ENCODE measurements at regions not wholly inside any gene's neighbourhood (a gene's known extent, or its start where the extent isn't known, plus 50 kb on each side); places are given as distances from the start of the nearest gene placed in this dataset.

GRCh38 chr6:19477563-19477962, 359.6 kb upstream of the ID4 start:
- H3K4me1 ChIP-seq (ENCODE audit: control insufficient read depth in 1 of 2, insufficient read depth in 2 of 2, low read length in 2 of 2): no peaks in the 10 kb centered on the region
- H3K4me3 ChIP-seq (ENCODE audit: low read depth in 1 of 2, low read length in 2 of 2): no peak overlapping the region
- no peak overlapping the region for H3K27ac ChIP-seq (ENCODE audit: low read depth, low read length)
- H3K9ac ChIP-seq (ENCODE audit: low read depth in 1 of 2, low read length in 2 of 2): no peak overlapping the region
- H3K36me3 ChIP-seq (ENCODE audit: control insufficient read depth in 1 of 2, insufficient read depth in 2 of 2, low read length in 2 of 2): no peaks in the 10 kb centered on the region
- no peaks in the 10 kb centered on the region for H3K9me3 ChIP-seq (ENCODE audit: control insufficient read depth in 1 of 2, low read length in 2 of 2)
- H3K27me3 ChIP-seq (ENCODE audit: control insufficient read depth in 1 of 2, insufficient read depth in 2 of 2, low read length in 2 of 2): no peaks in the 10 kb centered on the region

GRCh38 chr6:19478273-19478672, 358.9 kb upstream of the ID4 start:
- Histone ChIP-seq H3K4me1 (ENCODE audit: control insufficient read depth in 1 of 2, insufficient read depth in 2 of 2, low read length in 2 of 2) (no peaks in the 10 kb centered on the region), H3K9me3 (ENCODE audit: control insufficient read depth in 1 of 2, low read length in 2 of 2) (no peaks in the 10 kb centered on the region), H3K36me3 (ENCODE audit: control insufficient read depth in 1 of 2, insufficient read depth in 2 of 2, low read length in 2 of 2) (no peaks in the 10 kb centered on the region), H3K27me3 (ENCODE audit: control insufficient read depth in 1 of 2, insufficient read depth in 2 of 2, low read length in 2 of 2) (no peaks in the 10 kb centered on the region), H3K4me3 (ENCODE audit: low read depth in 1 of 2, low read length in 2 of 2) (no peak overlapping the region), H3K9ac (ENCODE audit: low read depth in 1 of 2, low read length in 2 of 2) (no peak overlapping the region), H3K27ac (ENCODE audit: low read depth, low read length) (no peak overlapping the region)

- Histone ChIP-seq H3K4me1 (ENCODE audit: control insufficient read depth in 1 of 2, insufficient read depth in 2 of 2, low read length in 2 of 2) (no peaks in the 10 kb centered on the region), H3K9ac (ENCODE audit: low read depth in 1 of 2, low read length in 2 of 2) (no peak overlapping the region), H3K9me3 (ENCODE audit: control insufficient read depth in 1 of 2, low read length in 2 of 2) (no peaks in the 10 kb centered on the region), H3K36me3 (ENCODE audit: control insufficient read depth in 1 of 2, insufficient read depth in 2 of 2, low read length in 2 of 2) (no peaks in the 10 kb centered on the region), H3K4me3 (ENCODE audit: low read depth in 1 of 2, low read length in 2 of 2) (no peak overlapping the region), H3K27ac (ENCODE audit: low read depth, low read length) (no peak overlapping the region), H3K27me3 (ENCODE audit: control insufficient read depth in 1 of 2, insufficient read depth in 2 of 2, low read length in 2 of 2) (no peaks in the 10 kb centered on the region)
Measured at GRCh38 chr6:19478992-19479391, 358.2 kb upstream of the ID4 start.

- H3K36me3 ChIP-seq (ENCODE audit: control insufficient read depth in 1 of 2, insufficient read depth in 2 of 2, low read length in 2 of 2): no peaks in the 10 kb centered on the region
- H3K4me1 ChIP-seq (ENCODE audit: control insufficient read depth in 1 of 2, insufficient read depth in 2 of 2, low read length in 2 of 2): no peaks in the 10 kb centered on the region
- no peak overlapping the region for H3K27ac ChIP-seq (ENCODE audit: low read depth, low read length)
- no peaks in the 10 kb centered on the region for H3K27me3 ChIP-seq (ENCODE audit: control insufficient read depth in 1 of 2, insufficient read depth in 2 of 2, low read length in 2 of 2)
- H3K4me3 ChIP-seq (ENCODE audit: low read depth in 1 of 2, low read length in 2 of 2): no peak overlapping the region
- H3K9me3 ChIP-seq (ENCODE audit: control insufficient read depth in 1 of 2, low read length in 2 of 2): no peaks in the 10 kb centered on the region
- H3K9ac ChIP-seq (ENCODE audit: low read depth in 1 of 2, low read length in 2 of 2): no peak overlapping the region
Measured at GRCh38 chr6:19479551-19479950, 357.6 kb upstream of the ID4 start.

- H3K9ac ChIP-seq (ENCODE audit: low read depth in 1 of 2, low read length in 2 of 2): no peak overlapping the region
- H3K27me3 ChIP-seq (ENCODE audit: control insufficient read depth in 1 of 2, insufficient read depth in 2 of 2, low read length in 2 of 2): no peaks in the 10 kb centered on the region
- H3K4me3 ChIP-seq (ENCODE audit: low read depth in 1 of 2, low read length in 2 of 2): no peak overlapping the region
- no peaks in the 10 kb centered on the region for H3K4me1 ChIP-seq (ENCODE audit: control insufficient read depth in 1 of 2, insufficient read depth in 2 of 2, low read length in 2 of 2)
- no peaks in the 10 kb centered on the region for H3K36me3 ChIP-seq (ENCODE audit: control insufficient read depth in 1 of 2, insufficient read depth in 2 of 2, low read length in 2 of 2)
- no peaks in the 10 kb centered on the region for H3K9me3 ChIP-seq (ENCODE audit: control insufficient read depth in 1 of 2, low read length in 2 of 2)
- no peak overlapping the region for H3K27ac ChIP-seq (ENCODE audit: low read depth, low read length)
Measured at GRCh38 chr6:19492636-19493405, 344.3 kb upstream of the ID4 start.

GRCh38 chr6:19501737-19502245, 335.4 kb upstream of the ID4 start:
- no peaks in the 10 kb centered on the region for H3K27me3 ChIP-seq (ENCODE audit: control insufficient read depth in 1 of 2, insufficient read depth in 2 of 2, low read length in 2 of 2)
- H3K9ac ChIP-seq (ENCODE audit: low read depth in 1 of 2, low read length in 2 of 2): no peak overlapping the region
- no peak overlapping the region for H3K27ac ChIP-seq (ENCODE audit: low read depth, low read length)
- peaks cover 2 to 11% of the 10 kb centered on the region in 2 donors for H3K9me3 ChIP-seq (ENCODE audit: control insufficient read depth in 1 of 2, low read length in 2 of 2)
- H3K4me1 ChIP-seq (ENCODE audit: control insufficient read depth in 1 of 2, insufficient read depth in 2 of 2, low read length in 2 of 2): no peaks in the 10 kb centered on the region
- H3K4me3 ChIP-seq (ENCODE audit: low read depth in 1 of 2, low read length in 2 of 2): no peak overlapping the region
- H3K36me3 ChIP-seq (ENCODE audit: control insufficient read depth in 1 of 2, insufficient read depth in 2 of 2, low read length in 2 of 2): no peaks in the 10 kb centered on the region

- no peak overlapping the region for H3K9ac ChIP-seq (ENCODE audit: low read depth in 1 of 2, low read length in 2 of 2)
- H3K36me3 ChIP-seq (ENCODE audit: control insufficient read depth in 1 of 2, insufficient read depth in 2 of 2, low read length in 2 of 2): no peaks in the 10 kb centered on the region
- H3K27ac ChIP-seq (ENCODE audit: low read depth, low read length): no peak overlapping the region
- H3K9me3 ChIP-seq (ENCODE audit: control insufficient read depth in 1 of 2, low read length in 2 of 2): peaks cover 2 to 11% of the 10 kb centered on the region in 2 donors
- H3K4me3 ChIP-seq (ENCODE audit: low read depth in 1 of 2, low read length in 2 of 2): no peak overlapping the region
- no peaks in the 10 kb centered on the region for H3K27me3 ChIP-seq (ENCODE audit: control insufficient read depth in 1 of 2, insufficient read depth in 2 of 2, low read length in 2 of 2)
- no peaks in the 10 kb centered on the region for H3K4me1 ChIP-seq (ENCODE audit: control insufficient read depth in 1 of 2, insufficient read depth in 2 of 2, low read length in 2 of 2)
Measured at GRCh38 chr6:19502301-19502700, 334.9 kb upstream of the ID4 start.

- H3K4me3 ChIP-seq (ENCODE audit: low read depth in 1 of 2, low read length in 2 of 2): no peak overlapping the region
- no peaks in the 10 kb centered on the region for H3K4me1 ChIP-seq (ENCODE audit: control insufficient read depth in 1 of 2, insufficient read depth in 2 of 2, low read length in 2 of 2)
- peaks cover 19 to 25% of the 10 kb centered on the region in 2 donors for H3K9me3 ChIP-seq (ENCODE audit: control insufficient read depth in 1 of 2, low read length in 2 of 2)
- no peaks in the 10 kb centered on the region for H3K36me3 ChIP-seq (ENCODE audit: control insufficient read depth in 1 of 2, insufficient read depth in 2 of 2, low read length in 2 of 2)
- H3K27ac ChIP-seq (ENCODE audit: low read depth, low read length): no peak overlapping the region
- no peak overlapping the region for H3K9ac ChIP-seq (ENCODE audit: low read depth in 1 of 2, low read length in 2 of 2)
- no peaks in the 10 kb centered on the region for H3K27me3 ChIP-seq (ENCODE audit: control insufficient read depth in 1 of 2, insufficient read depth in 2 of 2, low read length in 2 of 2)
Measured at GRCh38 chr6:19515939-19516338, 321.2 kb upstream of the ID4 start.

GRCh38 chr6:19519941-19520340, 317.2 kb upstream of the ID4 start:
- Histone ChIP-seq H3K4me3 (ENCODE audit: low read depth in 1 of 2, low read length in 2 of 2) (no peak overlapping the region), H3K27me3 (ENCODE audit: control insufficient read depth in 1 of 2, insufficient read depth in 2 of 2, low read length in 2 of 2) (no peaks in the 10 kb centered on the region), H3K36me3 (ENCODE audit: control insufficient read depth in 1 of 2, insufficient read depth in 2 of 2, low read length in 2 of 2) (no peaks in the 10 kb centered on the region), H3K9ac (ENCODE audit: low read depth in 1 of 2, low read length in 2 of 2) (no peak overlapping the region), H3K27ac (ENCODE audit: low read depth, low read length) (no peak overlapping the region), H3K9me3 (ENCODE audit: control insufficient read depth in 1 of 2, low read length in 2 of 2) (peaks cover 4 to 15% of the 10 kb centered on the region in 2 donors), H3K4me1 (ENCODE audit: control insufficient read depth in 1 of 2, insufficient read depth in 2 of 2, low read length in 2 of 2) (no peaks in the 10 kb centered on the region)

- Histone ChIP-seq H3K9me3 (ENCODE audit: control insufficient read depth in 1 of 2, low read length in 2 of 2) (no peaks in the 10 kb centered on the region), H3K4me3 (ENCODE audit: low read depth in 1 of 2, low read length in 2 of 2) (no peak overlapping the region), H3K27me3 (ENCODE audit: control insufficient read depth in 1 of 2, insufficient read depth in 2 of 2, low read length in 2 of 2) (no peaks in the 10 kb centered on the region), H3K9ac (ENCODE audit: low read depth in 1 of 2, low read length in 2 of 2) (no peak overlapping the region), H3K4me1 (ENCODE audit: control insufficient read depth in 1 of 2, insufficient read depth in 2 of 2, low read length in 2 of 2) (no peaks in the 10 kb centered on the region), H3K27ac (ENCODE audit: low read depth, low read length) (no peak overlapping the region), H3K36me3 (ENCODE audit: control insufficient read depth in 1 of 2, insufficient read depth in 2 of 2, low read length in 2 of 2) (no peaks in the 10 kb centered on the region)
Measured at GRCh38 chr6:19524366-19525186, 312.6 kb upstream of the ID4 start.
